ENCODE measurements at regions not wholly inside any gene's neighbourhood (a gene's known extent, or its start where the extent isn't known, plus 50 kb on each side); places are given as distances from the start of the nearest gene placed in this dataset.

- TF ChIP-seq CTCF (IDR thresholded peaks at IDR 0.05) (no peak), POLR2AphosphoS5 (IDR thresholded peaks at IDR 0.05) (no peak), POLR2A (IDR thresholded peaks at IDR 0.05) (no peak)
Measured at GRCh38 chr14:22338917-22339715, 249.9 kb downstream of the DAD1 start.

All from upper lobe of left lung (tissue), 4 donors.